IMR-90 (cell line): ENCODE measurements at regions not wholly inside any gene's neighbourhood (a gene's known extent, or its start where the extent isn't known, plus 50 kb on each side); places are given as distances from the start of the nearest gene placed in this dataset.

Source experiments
- ATAC-seq: fragments of 200-7000 bp; cut with Tn5 transposase; 2 replicates; pipeline ENCODE4 v1.9.1; 2020; ENCODE audit warnings: low read depth, mild to moderate bottlenecking, moderate library complexity
- BruUV-seq: library from RNA; stranded (reverse); fragments of 400-500 nt; replicated peaks from 2 replicates; lab custom pipeline; 2021; lab: Mats Ljungman, UMichigan
- CTCF ChIA-PET: fragments of 300-600 bp; formaldehyde crosslinking; extraction: SDS; loops from one replicate; lab custom pipeline; 2021; ENCODE audit warnings: antibody characterized with exemption; lab: Yijun Ruan, JAX
- POLR2A ChIA-PET: fragments of 300-600 bp; sonication (Branson Sonifier 250); formaldehyde crosslinking; loops from one replicate; lab custom pipeline; 2022; ENCODE audit warnings: antibody characterized with exemption; ENCODE audit not compliant: unreplicated experiment; lab: Charles Lee
- DNase-seq: peaks from one replicate; pipeline ENCODE4 v3.0.0; 2013
- H2AFZ ChIP-seq: replicated peaks from 2 replicates; pipeline ENCODE3; 2013; ENCODE audit warnings: low read length, mild to moderate bottlenecking; ENCODE audit not compliant: poor library complexity
- H2AK5ac ChIP-seq: 2 replicates; pipeline ENCODE4 v1.6.1; 2013; ENCODE audit warnings: low read depth, low read length, inconsistent platforms
- H2AK9ac ChIP-seq: replicated peaks from 2 replicates; pipeline ENCODE3; 2013; ENCODE audit warnings: mild to moderate bottlenecking, low read depth, low read length, moderate library complexity; ENCODE audit not compliant: poor library complexity
- H2BK120ac ChIP-seq: 2 replicates; pipeline ENCODE4 v1.6.1; 2013; ENCODE audit warnings: low read depth, low read length, inconsistent platforms
- H2BK15ac ChIP-seq: 3 replicates; pipeline ENCODE4 v1.6.1; 2013; ENCODE audit warnings: low read depth, low read length, inconsistent platforms
- H2BK20ac ChIP-seq: 2 replicates; pipeline ENCODE4 v1.6.1; 2013; ENCODE audit warnings: low read depth, mild to moderate bottlenecking, inconsistent platforms, low read length, moderate library complexity
- H2BK5ac ChIP-seq: 2 replicates; pipeline ENCODE4 v1.6.1; 2013; ENCODE audit warnings: mild to moderate bottlenecking, low read depth, low read length, inconsistent platforms; ENCODE audit not compliant: poor library complexity, severe bottlenecking
- H3K14ac ChIP-seq: replicated peaks from 2 replicates; pipeline ENCODE4 v1.6.1; 2013; ENCODE audit warnings: low read depth, low read length, inconsistent platforms
- H3K18ac ChIP-seq: 2 replicates; pipeline ENCODE4 v1.6.1; 2013; ENCODE audit warnings: low read depth, low read length, control low read depth
- H3K23ac ChIP-seq: 2 replicates; pipeline ENCODE4 v1.6.1; 2013; ENCODE audit warnings: low read depth, low read length, inconsistent platforms
- H3K27ac ChIP-seq: 2 replicates; pipeline ENCODE4 v1.5.1; 2013; ENCODE audit warnings: mild to moderate bottlenecking, control low read depth, low read length; ENCODE audit not compliant: insufficient read depth
- H3K27me3 ChIP-seq: 2 replicates; pipeline ENCODE4 v1.6.1; 2013; ENCODE audit warnings: low read length; ENCODE audit not compliant: control insufficient read depth, insufficient read depth
- H3K36me3 ChIP-seq: 2 replicates; pipeline ENCODE4 v1.6.1; 2013; ENCODE audit warnings: low read length, mixed read lengths; ENCODE audit not compliant: control insufficient read depth, insufficient read depth
- H3K4ac ChIP-seq: 2 replicates; pipeline ENCODE4 v1.6.1; 2013; ENCODE audit warnings: low read depth, low read length, inconsistent platforms
- H3K4me1 ChIP-seq: 2 replicates; pipeline ENCODE4 v1.6.1; 2013; ENCODE audit warnings: low read length, mixed read lengths; ENCODE audit not compliant: control insufficient read depth, insufficient read depth
- H3K4me2 ChIP-seq: 2 replicates; pipeline ENCODE4 v1.6.1; 2013; ENCODE audit warnings: low read depth, mild to moderate bottlenecking, control low read depth, low read length, moderate library complexity
- H3K4me3 ChIP-seq: 2 replicates; pipeline ENCODE4 v1.5.1; 2013; ENCODE audit warnings: low read depth, mild to moderate bottlenecking, control low read depth, low read length, moderate library complexity; ENCODE audit not compliant: insufficient read depth
- H3K56ac ChIP-seq: 2 replicates; pipeline ENCODE4 v1.6.1; 2013; ENCODE audit warnings: low read length, inconsistent platforms; ENCODE audit not compliant: insufficient read depth; ENCODE audit errors: extremely low read depth
- H3K79me1 ChIP-seq, 2 experiments: 2 replicates each; pipeline ENCODE4 v1.6.1; 2013; ENCODE audit warnings: low read length in 2 of 2, inconsistent platforms in 1 of 2, low read depth in 1 of 2
- H3K9ac ChIP-seq: 2 replicates; pipeline ENCODE4 v1.6.1; 2013; ENCODE audit warnings: low read depth, low read length, control low read depth
- H3K9me1 ChIP-seq: 2 replicates; pipeline ENCODE4 v1.6.1; 2013; ENCODE audit warnings: low read length, inconsistent platforms; ENCODE audit not compliant: insufficient read depth
- H3K9me3 ChIP-seq: 2 replicates; pipeline ENCODE4 v1.6.1; 2013; ENCODE audit warnings: low read length; ENCODE audit not compliant: control insufficient read depth, insufficient read depth
- H4K20me1 ChIP-seq: 2 replicates; pipeline ENCODE4 v1.6.1; 2013; ENCODE audit warnings: low read length, inconsistent platforms; ENCODE audit not compliant: insufficient read depth
- H4K5ac ChIP-seq: 2 replicates; pipeline ENCODE4 v1.6.1; 2013; ENCODE audit warnings: mild to moderate bottlenecking, low read depth, low read length, control low read depth
- H4K8ac ChIP-seq, 2 experiments: 2 replicates each; pipeline ENCODE4 v1.6.1; 2013; ENCODE audit warnings: low read depth in 2 of 2, low read length in 2 of 2, control low read depth in 1 of 2, inconsistent platforms in 1 of 2
- H4K91ac ChIP-seq: 2 replicates; pipeline ENCODE4 v1.6.1; 2013; ENCODE audit warnings: low read depth, low read length, inconsistent platforms; ENCODE audit not compliant: insufficient read depth
- BHLHE40 ChIP-seq: fragments of 150-350 bp; IDR thresholded peaks from 2 replicates; pipeline ENCODE4 v1.6.1; 2016; ENCODE audit warnings: mild to moderate bottlenecking, low read depth, low read length
- CHD1 ChIP-seq: IDR thresholded peaks from 2 replicates; pipeline ENCODE4 v1.6.1; 2012; ENCODE audit warnings: low read depth, low read length, improper control_type of control experiment
- MAFK ChIP-seq: IDR thresholded peaks from 2 replicates; pipeline ENCODE4 v1.6.1; 2012; ENCODE audit warnings: low read depth, low read length, improper control_type of control experiment
- WGBS, 2 experiments: methylation state at CpG; one replicate each; pipeline versions ENCODE4 v1.1.5 to v1.1.7; 2013; ENCODE audit warnings: missing lambda C conversion rate in 2 of 2; ENCODE audit not compliant: insufficient read length in 1 of 2; ENCODE audit errors: extremely low coverage in 2 of 2; 5-methylcytosine and 5-hydroxymethylcytosine counted together
- dilution Hi-C: fragments of 300-500 bp; cut with HindIII; formaldehyde crosslinking; loops from one replicate; pipeline ENCODE4 v1.14.3; 2018; ENCODE audit warnings: low sequenced_read_pairs; ENCODE audit not compliant: unreplicated experiment
- in situ Hi-C: fragments of 300-500 bp; cut with MboI; formaldehyde crosslinking; loops from 3 replicates; pipeline ENCODE4 v1.14.3; 2019; ENCODE audit warnings: low sequenced_read_pairs, inconsistent platforms, mixed read lengths
- intact Hi-C: fragments of 100-400 bp; cut with micrococcal nuclease; formaldehyde crosslinking; loops from 2 replicates; pipeline ENCODE4 v1.10.0; 2022

- Histone ChIP-seq H3K4ac (no peak overlapping the region), H4K91ac (no peak overlapping the region), H2AFZ (no peak overlapping the region), H3K18ac (no peak overlapping the region), H3K4me2 (no peak overlapping the region), H4K20me1 (no peaks in the 10 kb centered on the region), H4K8ac (no peak overlapping the region), H3K9me1 (no peaks in the 10 kb centered on the region), H2AK9ac (no peak overlapping the region), H3K36me3 (no peaks in the 10 kb centered on the region), H2BK120ac (no peak overlapping the region), H2BK15ac (no peak overlapping the region), H2AK5ac (no peak overlapping the region), H3K14ac (no peak overlapping the region), H3K27ac (no peak overlapping the region), H3K4me1 (no peaks in the 10 kb centered on the region), H2BK20ac (no peak overlapping the region), H3K9me3 (no peaks in the 10 kb centered on the region), H2BK5ac (no peak overlapping the region), H3K79me1 (no peaks in the 10 kb centered on the region), H3K23ac (no peak overlapping the region), H3K56ac (no peak overlapping the region), H3K27me3 (peaks cover 5% of the 10 kb centered on the region), H3K4me3 (no peak overlapping the region), H4K5ac (no peak overlapping the region), H3K9ac (no peak overlapping the region)
- ChIA-PET CTCF (no interaction called here), POLR2A (no interaction called here)
- in situ Hi-C loops (loop anchor here (10.0 kb wide), 1 partner anchor 248 kb away; no protein-coding TSS in a partner anchor), intact Hi-C loops (no loop called here), dilution Hi-C loops (no loop called here)
- no TSS peak for BruUV-seq
- no peak for DNase-seq
- ATAC-seq: no peak; the same call in 1 of the 2 replicates
- 5% methylated on average over 4 of the region's 18 CpGs; no CpG with 5 or more reads in 1 of the 2 experiments for WGBS, 2 experiments
- no peak for TF ChIP-seq BHLHE40
- TF ChIP-seq MAFK: no peak
- TF ChIP-seq CHD1: no peak
Observed at GRCh38 chr10:132133005-132133404, 53.7 kb upstream of the DPYSL4 start.
